PC-9 (cell line): ENCODE measurements at regions not wholly inside any gene's neighbourhood (a gene's known extent, or its start where the extent isn't known, plus 50 kb on each side); places are given as distances from the start of the nearest gene placed in this dataset.

ENCODE experiments used
- EZH2 ChIP-seq: fragments of 200-600 bp; sonication (generic); IDR thresholded peaks from 2 replicates; pipeline ENCODE4 v1.8.0; 2017; ENCODE audit warnings: antibody characterized with exemption, low read depth
- TF ChIP-seq, protein P1 (sequence below): fragments of 200-600 bp; sonication (generic); conservative IDR thresholded peaks from 2 replicates; pipeline ENCODE4 v1.6.1; 2017; ENCODE audit warnings: mixed run types, antibody characterized with exemption, mild to moderate bottlenecking, moderate library complexity

DNA sequence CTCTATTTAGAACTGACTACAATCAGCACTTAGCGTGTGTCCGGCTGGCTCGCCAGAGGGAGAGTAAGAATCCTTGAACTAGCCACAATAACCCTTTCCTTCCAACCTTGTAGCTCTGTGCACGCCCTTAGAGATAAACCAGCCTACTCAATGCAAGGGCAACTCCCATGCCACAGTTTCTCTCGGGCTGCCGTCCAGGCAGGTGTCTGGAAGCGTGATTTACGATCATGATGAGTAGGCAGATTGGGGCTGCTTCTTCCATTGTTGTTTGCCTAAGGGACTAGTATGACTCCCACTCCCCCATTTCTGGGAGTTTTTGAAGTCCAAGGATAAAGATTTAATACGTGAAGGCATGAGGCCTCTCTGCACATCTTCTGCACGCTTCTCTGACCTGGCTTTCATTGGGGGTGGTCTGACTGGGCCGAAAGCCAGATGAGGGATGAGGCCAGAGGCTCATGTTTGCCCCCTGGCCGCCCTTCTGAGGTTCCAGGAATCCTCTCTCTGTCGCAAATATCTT, 134.0 kb upstream of the MYO10 start:
- TF ChIP-seq, protein P1, sequence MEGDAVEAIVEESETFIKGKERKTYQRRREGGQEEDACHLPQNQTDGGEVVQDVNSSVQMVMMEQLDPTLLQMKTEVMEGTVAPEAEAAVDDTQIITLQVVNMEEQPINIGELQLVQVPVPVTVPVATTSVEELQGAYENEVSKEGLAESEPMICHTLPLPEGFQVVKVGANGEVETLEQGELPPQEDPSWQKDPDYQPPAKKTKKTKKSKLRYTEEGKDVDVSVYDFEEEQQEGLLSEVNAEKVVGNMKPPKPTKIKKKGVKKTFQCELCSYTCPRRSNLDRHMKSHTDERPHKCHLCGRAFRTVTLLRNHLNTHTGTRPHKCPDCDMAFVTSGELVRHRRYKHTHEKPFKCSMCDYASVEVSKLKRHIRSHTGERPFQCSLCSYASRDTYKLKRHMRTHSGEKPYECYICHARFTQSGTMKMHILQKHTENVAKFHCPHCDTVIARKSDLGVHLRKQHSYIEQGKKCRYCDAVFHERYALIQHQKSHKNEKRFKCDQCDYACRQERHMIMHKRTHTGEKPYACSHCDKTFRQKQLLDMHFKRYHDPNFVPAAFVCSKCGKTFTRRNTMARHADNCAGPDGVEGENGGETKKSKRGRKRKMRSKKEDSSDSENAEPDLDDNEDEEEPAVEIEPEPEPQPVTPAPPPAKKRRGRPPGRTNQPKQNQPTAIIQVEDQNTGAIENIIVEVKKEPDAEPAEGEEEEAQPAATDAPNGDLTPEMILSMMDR: no peak
- no peak for TF ChIP-seq EZH2
